ENCODE measurements at regions not wholly inside any gene's neighbourhood (a gene's known extent, or its start where the extent isn't known, plus 50 kb on each side); places are given as distances from the start of the nearest gene placed in this dataset.

- TF ChIP-seq CTCF (IDR thresholded peaks at IDR 0.05): no peak
- Histone ChIP-seq H3K79me2 (no peaks in the 10 kb centered on the region), H3K27me3 (ENCODE audit: control insufficient read depth, insufficient read depth, low read length) (no peaks in the 10 kb centered on the region), H2AFZ (no peak overlapping the region), H3K4me2 (ENCODE audit: low read length) (no peak overlapping the region), H3K9me3 (ENCODE audit: control insufficient read depth, low read length) (no peaks in the 10 kb centered on the region), H3K27ac (no peak overlapping the region), H3K4me3 (ENCODE audit: low read depth, low read length) (no peak overlapping the region), H3K36me3 (ENCODE audit: control insufficient read depth, insufficient read depth, low read length) (no peaks in the 10 kb centered on the region), H3K4me1 (no peaks in the 10 kb centered on the region), H3K9ac (no peak overlapping the region)
Measured at GRCh38 chr4:33133723-33134122, 2413.6 kb downstream of the PCDH7 start.

- H3K36me3 ChIP-seq (ENCODE audit: control insufficient read depth, insufficient read depth, low read length): no peaks in the 10 kb centered on the region
- H2AFZ ChIP-seq: no peak overlapping the region
- H3K27ac ChIP-seq: no peak overlapping the region
- H3K4me1 ChIP-seq: no peaks in the 10 kb centered on the region
- TF ChIP-seq CTCF (IDR thresholded peaks at IDR 0.05): no peak
- H3K79me2 ChIP-seq: no peaks in the 10 kb centered on the region
- no peak overlapping the region for H3K9ac ChIP-seq
- H3K27me3 ChIP-seq (ENCODE audit: control insufficient read depth, insufficient read depth, low read length): no peaks in the 10 kb centered on the region
- no peak overlapping the region for H3K4me3 ChIP-seq (ENCODE audit: low read depth, low read length)
- no peaks in the 10 kb centered on the region for H3K9me3 ChIP-seq (ENCODE audit: control insufficient read depth, low read length)
- no peak overlapping the region for H3K4me2 ChIP-seq (ENCODE audit: low read length)
Measured at GRCh38 chr4:33134366-33134765, 2414.2 kb downstream of the PCDH7 start.

- Histone ChIP-seq H3K4me2 (ENCODE audit: low read length) (no peak overlapping the region), H2AFZ (no peak overlapping the region), H3K27me3 (ENCODE audit: control insufficient read depth, insufficient read depth, low read length) (no peaks in the 10 kb centered on the region), H3K4me1 (no peaks in the 10 kb centered on the region), H3K36me3 (ENCODE audit: control insufficient read depth, insufficient read depth, low read length) (no peaks in the 10 kb centered on the region), H3K4me3 (ENCODE audit: low read depth, low read length) (no peak overlapping the region), H3K27ac (no peak overlapping the region), H3K9me3 (ENCODE audit: control insufficient read depth, low read length) (no peaks in the 10 kb centered on the region), H3K79me2 (no peaks in the 10 kb centered on the region), H3K9ac (no peak overlapping the region)
- no peak for TF ChIP-seq CTCF (IDR thresholded peaks at IDR 0.05)
Measured at GRCh38 chr4:33149658-33150524, 2429.7 kb downstream of the PCDH7 start.

- Histone ChIP-seq H3K9ac (no peak overlapping the region), H3K4me2 (ENCODE audit: low read length) (no peak overlapping the region), H3K79me2 (no peaks in the 10 kb centered on the region), H3K27ac (no peak overlapping the region), H3K4me3 (ENCODE audit: low read depth, low read length) (no peak overlapping the region), H3K4me1 (no peaks in the 10 kb centered on the region), H2AFZ (no peak overlapping the region), H3K36me3 (ENCODE audit: control insufficient read depth, insufficient read depth, low read length) (no peaks in the 10 kb centered on the region), H3K9me3 (ENCODE audit: control insufficient read depth, low read length) (no peaks in the 10 kb centered on the region), H3K27me3 (ENCODE audit: control insufficient read depth, insufficient read depth, low read length) (no peaks in the 10 kb centered on the region)
- TF ChIP-seq CTCF (IDR thresholded peaks at IDR 0.05): no peak
Measured at GRCh38 chr4:33150525-33150910, 2430.3 kb downstream of the PCDH7 start.

GRCh38 chr4:33160126-33160525, 2440.0 kb downstream of the PCDH7 start:
- Histone ChIP-seq H3K4me1 (no peaks in the 10 kb centered on the region), H3K9ac (no peak overlapping the region), H3K36me3 (ENCODE audit: control insufficient read depth, insufficient read depth, low read length) (no peaks in the 10 kb centered on the region), H3K4me3 (ENCODE audit: low read depth, low read length) (no peak overlapping the region), H3K79me2 (no peaks in the 10 kb centered on the region), H3K27ac (no peak overlapping the region), H3K4me2 (ENCODE audit: low read length) (no peak overlapping the region), H2AFZ (no peak overlapping the region), H3K9me3 (ENCODE audit: control insufficient read depth, low read length) (no peaks in the 10 kb centered on the region), H3K27me3 (ENCODE audit: control insufficient read depth, insufficient read depth, low read length) (no peaks in the 10 kb centered on the region)
- TF ChIP-seq CTCF (IDR thresholded peaks at IDR 0.05): no peak
